Panc1 (cell line): ENCODE measurements at regions not wholly inside any gene's neighbourhood (a gene's known extent, or its start where the extent isn't known, plus 50 kb on each side); places are given as distances from the start of the nearest gene placed in this dataset.

Experiments used
- ATAC-seq: fragments of 200-7000 bp; cut with Tn5 transposase; 2 replicates; pipeline ENCODE4 v1.9.1; 2020; ENCODE audit warnings: mild to moderate bottlenecking, moderate library complexity
- BruUV-seq: library from RNA; stranded (reverse); fragments of 400-500 nt; replicated peaks from 2 replicates; lab custom pipeline; 2021; lab: Mats Ljungman, UMichigan
- CTCF ChIA-PET: fragments of 300-600 bp; sonication (Branson Sonifier 250); formaldehyde crosslinking; loops from one replicate; lab custom pipeline; 2022; ENCODE audit warnings: antibody characterized with exemption; lab: Charles Lee
- POLR2A ChIA-PET: fragments of 300-600 bp; sonication (Branson Sonifier 250); formaldehyde crosslinking; loops from one replicate; lab custom pipeline; 2022; ENCODE audit warnings: antibody characterized with exemption; lab: Charles Lee
- DNase-seq: peaks from one replicate; pipeline ENCODE4 v3.0.0-alpha.2; 2010; ENCODE audit warnings: low read depth, low spot score
- H3K27ac ChIP-seq: 2 replicates; pipeline ENCODE4 v1.5.1; 2011; ENCODE audit warnings: mild to moderate bottlenecking, low read length, inconsistent platforms
- H3K27me3 ChIP-seq: fragments of 200-500 bp; sonication (Bioruptor generic); 2 replicates; pipeline ENCODE4 v1.6.0; 2014; ENCODE audit warnings: low read length, inconsistent platforms; ENCODE audit not compliant: control insufficient read depth, insufficient read depth
- H3K36me3 ChIP-seq: fragments of 200-500 bp; sonication (Bioruptor generic); 2 replicates; pipeline ENCODE4 v1.5.1; 2014; ENCODE audit warnings: inconsistent platforms, mild to moderate bottlenecking, low read length, moderate library complexity; ENCODE audit not compliant: control insufficient read depth, insufficient read depth
- H3K4me1 ChIP-seq: 2 replicates; pipeline ENCODE4 v1.5.1; 2011; ENCODE audit warnings: inconsistent platforms, mild to moderate bottlenecking, low read length, moderate library complexity; ENCODE audit not compliant: control insufficient read depth, insufficient read depth
- H3K4me3 ChIP-seq, 2 experiments: 2 replicates each; pipeline ENCODE4 v1.5.1; 2011 to 2012; ENCODE audit warnings: low read depth in 2 of 2, low read length in 2 of 2, mild to moderate bottlenecking in 2 of 2, inconsistent platforms in 1 of 2, moderate library complexity in 1 of 2
- H3K9me3 ChIP-seq: fragments of 200-500 bp; sonication (Bioruptor generic); 2 replicates; pipeline ENCODE4 v1.5.1; 2014; ENCODE audit warnings: low read depth, mild to moderate bottlenecking, inconsistent platforms, low read length, moderate library complexity; ENCODE audit not compliant: control insufficient read depth, insufficient read depth
- CTCF ChIP-seq: fragments of 450-650 bp; IDR thresholded peaks from 2 replicates; pipeline ENCODE4 v1.5.1; 2017; ENCODE audit warnings: mild to moderate bottlenecking
- POLR2AphosphoS5 ChIP-seq: IDR thresholded peaks from 2 replicates; pipeline ENCODE4 v1.6.1; 2012; ENCODE audit warnings: mild to moderate bottlenecking, low read depth, low read length, moderate library complexity
- REST ChIP-seq, 2 experiments: IDR thresholded peaks; 2 replicates each; pipeline ENCODE4 v1.6.1; 2011 to 2012; ENCODE audit warnings: low read depth in 2 of 2, control low read depth in 1 of 2, low read length in 1 of 2, mild to moderate bottlenecking in 1 of 2, moderate library complexity in 1 of 2; ENCODE audit not compliant: insufficient read depth in 1 of 2
- SIN3A ChIP-seq: IDR thresholded peaks from 2 replicates; pipeline ENCODE4 v1.6.1; 2012; ENCODE audit warnings: low read depth, mild to moderate bottlenecking, low read length, moderate library complexity, borderline replicate concordance; ENCODE audit not compliant: insufficient read depth
- TCF7L2 ChIP-seq: IDR thresholded peaks from 2 replicates; pipeline ENCODE4 v1.6.1; 2011; ENCODE audit warnings: mild to moderate bottlenecking, low read depth, low read length, inconsistent platforms
- in situ Hi-C: cut with HindIII; loops from 2 replicates; pipeline ENCODE4 v1.10.0; 2016; ENCODE audit warnings: low sequenced_read_pairs, low pct_unique_long_range_greater_than_20kb
- intact Hi-C: fragments of 100-400 bp; cut with micrococcal nuclease; formaldehyde crosslinking; loops from one replicate; pipeline ENCODE4 v1.10.0; 2022; ENCODE audit not compliant: unreplicated experiment

- CTCF ChIA-PET = no interaction called here
- H3K36me3 ChIP-seq = no peaks in the 10 kb centered on the region
- H3K27me3 ChIP-seq = no peaks in the 10 kb centered on the region
- no peaks in the 10 kb centered on the region for H3K9me3 ChIP-seq
- H3K4me3 ChIP-seq = no peak overlapping the region
- intact Hi-C loops = no loop called here
- ATAC-seq = no peak
- no peak for DNase-seq
- POLR2A ChIA-PET = interaction anchor here (0.6 kb wide), 1 partner anchor 180 kb away, joined by 3 read pairs; no protein-coding TSS in a partner anchor
- in situ Hi-C loops = no loop called here
- BruUV-seq = no TSS peak
- no peak overlapping the region for H3K27ac ChIP-seq
- no peaks in the 10 kb centered on the region for H3K4me1 ChIP-seq
- TF ChIP-seq REST (IDR thresholded peaks at IDR 0.05; ENCODE audit: insufficient read depth in 1 of 2, low read depth in 2 of 2, low read length in 1 of 2) (no peak), TCF7L2 (no peak), CTCF (no peak), POLR2AphosphoS5 (no peak)
These were observed 324.1 kb upstream of the KLHL1 start for GRCh38 chr13:70432276-70432805.

GRCh38 chr13:70430256-70430655, 322.0 kb upstream of the KLHL1 start:
- Histone ChIP-seq H3K4me3 (no peak overlapping the region), H3K4me1 (no peaks in the 10 kb centered on the region), H3K36me3 (no peaks in the 10 kb centered on the region), H3K9me3 (no peaks in the 10 kb centered on the region), H3K27me3 (no peaks in the 10 kb centered on the region), H3K27ac (no peak overlapping the region)
- CTCF ChIA-PET = no interaction called here
- TF ChIP-seq SIN3A (no peak), POLR2AphosphoS5 (no peak), TCF7L2 (no peak), CTCF (no peak), REST (IDR thresholded peaks at IDR 0.05; ENCODE audit: insufficient read depth in 1 of 2, low read depth in 2 of 2, low read length in 1 of 2) (no peak)
- no TSS peak for BruUV-seq
- ATAC-seq (no peak), DNase-seq (no peak)
- POLR2A ChIA-PET = no interaction called here
- intact Hi-C loops (no loop called here), in situ Hi-C loops (no loop called here)
